IMR-90 (cell line): ENCODE measurements at regions not wholly inside any gene's neighbourhood (a gene's known extent, or its start where the extent isn't known, plus 50 kb on each side); places are given as distances from the start of the nearest gene placed in this dataset.

ENCODE experiments used
- ATAC-seq: fragments of 200-7000 bp; cut with Tn5 transposase; 2 replicates; pipeline ENCODE4 v1.9.1; 2020; ENCODE audit warnings: low read depth, mild to moderate bottlenecking, moderate library complexity
- BruUV-seq: library from RNA; stranded (reverse); fragments of 400-500 nt; replicated peaks from 2 replicates; lab custom pipeline; 2021; lab: Mats Ljungman, UMichigan
- CTCF ChIA-PET: fragments of 300-600 bp; formaldehyde crosslinking; extraction: SDS; loops from one replicate; lab custom pipeline; 2021; ENCODE audit warnings: antibody characterized with exemption; lab: Yijun Ruan, JAX
- POLR2A ChIA-PET: fragments of 300-600 bp; sonication (Branson Sonifier 250); formaldehyde crosslinking; loops from one replicate; lab custom pipeline; 2022; ENCODE audit warnings: antibody characterized with exemption; ENCODE audit not compliant: unreplicated experiment; lab: Charles Lee
- DNase-seq: peaks from one replicate; pipeline ENCODE4 v3.0.0; 2013
- H2AFZ ChIP-seq: replicated peaks from 2 replicates; pipeline ENCODE3; 2013; ENCODE audit warnings: low read length, mild to moderate bottlenecking; ENCODE audit not compliant: poor library complexity
- H2AK5ac ChIP-seq: 2 replicates; pipeline ENCODE4 v1.6.1; 2013; ENCODE audit warnings: low read depth, low read length, inconsistent platforms
- H2AK9ac ChIP-seq: replicated peaks from 2 replicates; pipeline ENCODE3; 2013; ENCODE audit warnings: mild to moderate bottlenecking, low read depth, low read length, moderate library complexity; ENCODE audit not compliant: poor library complexity
- H2BK120ac ChIP-seq: 2 replicates; pipeline ENCODE4 v1.6.1; 2013; ENCODE audit warnings: low read depth, low read length, inconsistent platforms
- H2BK15ac ChIP-seq: 3 replicates; pipeline ENCODE4 v1.6.1; 2013; ENCODE audit warnings: low read depth, low read length, inconsistent platforms
- H2BK20ac ChIP-seq: 2 replicates; pipeline ENCODE4 v1.6.1; 2013; ENCODE audit warnings: low read depth, mild to moderate bottlenecking, inconsistent platforms, low read length, moderate library complexity
- H2BK5ac ChIP-seq: 2 replicates; pipeline ENCODE4 v1.6.1; 2013; ENCODE audit warnings: mild to moderate bottlenecking, low read depth, low read length, inconsistent platforms; ENCODE audit not compliant: poor library complexity, severe bottlenecking
- H3K14ac ChIP-seq: replicated peaks from 2 replicates; pipeline ENCODE4 v1.6.1; 2013; ENCODE audit warnings: low read depth, low read length, inconsistent platforms
- H3K18ac ChIP-seq: 2 replicates; pipeline ENCODE4 v1.6.1; 2013; ENCODE audit warnings: low read depth, low read length, control low read depth
- H3K23ac ChIP-seq: 2 replicates; pipeline ENCODE4 v1.6.1; 2013; ENCODE audit warnings: low read depth, low read length, inconsistent platforms
- H3K27ac ChIP-seq: 2 replicates; pipeline ENCODE4 v1.5.1; 2013; ENCODE audit warnings: mild to moderate bottlenecking, control low read depth, low read length; ENCODE audit not compliant: insufficient read depth
- H3K27me3 ChIP-seq: 2 replicates; pipeline ENCODE4 v1.6.1; 2013; ENCODE audit warnings: low read length; ENCODE audit not compliant: control insufficient read depth, insufficient read depth
- H3K36me3 ChIP-seq: 2 replicates; pipeline ENCODE4 v1.6.1; 2013; ENCODE audit warnings: low read length, mixed read lengths; ENCODE audit not compliant: control insufficient read depth, insufficient read depth
- H3K4ac ChIP-seq: 2 replicates; pipeline ENCODE4 v1.6.1; 2013; ENCODE audit warnings: low read depth, low read length, inconsistent platforms
- H3K4me1 ChIP-seq: 2 replicates; pipeline ENCODE4 v1.6.1; 2013; ENCODE audit warnings: low read length, mixed read lengths; ENCODE audit not compliant: control insufficient read depth, insufficient read depth
- H3K4me2 ChIP-seq: 2 replicates; pipeline ENCODE4 v1.6.1; 2013; ENCODE audit warnings: low read depth, mild to moderate bottlenecking, control low read depth, low read length, moderate library complexity
- H3K4me3 ChIP-seq: 2 replicates; pipeline ENCODE4 v1.5.1; 2013; ENCODE audit warnings: low read depth, mild to moderate bottlenecking, control low read depth, low read length, moderate library complexity; ENCODE audit not compliant: insufficient read depth
- H3K56ac ChIP-seq: 2 replicates; pipeline ENCODE4 v1.6.1; 2013; ENCODE audit warnings: low read length, inconsistent platforms; ENCODE audit not compliant: insufficient read depth; ENCODE audit errors: extremely low read depth
- H3K79me1 ChIP-seq, 2 experiments: 2 replicates each; pipeline ENCODE4 v1.6.1; 2013; ENCODE audit warnings: low read length in 2 of 2, inconsistent platforms in 1 of 2, low read depth in 1 of 2
- H3K9ac ChIP-seq: 2 replicates; pipeline ENCODE4 v1.6.1; 2013; ENCODE audit warnings: low read depth, low read length, control low read depth
- H3K9me1 ChIP-seq: 2 replicates; pipeline ENCODE4 v1.6.1; 2013; ENCODE audit warnings: low read length, inconsistent platforms; ENCODE audit not compliant: insufficient read depth
- H3K9me3 ChIP-seq: 2 replicates; pipeline ENCODE4 v1.6.1; 2013; ENCODE audit warnings: low read length; ENCODE audit not compliant: control insufficient read depth, insufficient read depth
- H4K20me1 ChIP-seq: 2 replicates; pipeline ENCODE4 v1.6.1; 2013; ENCODE audit warnings: low read length, inconsistent platforms; ENCODE audit not compliant: insufficient read depth
- H4K5ac ChIP-seq: 2 replicates; pipeline ENCODE4 v1.6.1; 2013; ENCODE audit warnings: mild to moderate bottlenecking, low read depth, low read length, control low read depth
- H4K8ac ChIP-seq, 2 experiments: 2 replicates each; pipeline ENCODE4 v1.6.1; 2013; ENCODE audit warnings: low read depth in 2 of 2, low read length in 2 of 2, control low read depth in 1 of 2, inconsistent platforms in 1 of 2
- H4K91ac ChIP-seq: 2 replicates; pipeline ENCODE4 v1.6.1; 2013; ENCODE audit warnings: low read depth, low read length, inconsistent platforms; ENCODE audit not compliant: insufficient read depth
- CHD1 ChIP-seq: IDR thresholded peaks from 2 replicates; pipeline ENCODE4 v1.6.1; 2012; ENCODE audit warnings: low read depth, low read length, improper control_type of control experiment
- MXI1 ChIP-seq: IDR thresholded peaks from 2 replicates; pipeline ENCODE4 v1.6.1; 2012; ENCODE audit warnings: low read depth, mild to moderate bottlenecking, low read length, moderate library complexity, borderline replicate concordance
- NFE2L2 ChIP-seq: fragments of 150-350 bp; IDR thresholded peaks from 2 replicates; pipeline ENCODE4 v1.6.1; 2016; ENCODE audit warnings: low read depth, mild to moderate bottlenecking, low read length
- RAD21 ChIP-seq: IDR thresholded peaks from 2 replicates; pipeline ENCODE4 v1.6.1; 2012; ENCODE audit warnings: low read length, improper control_type of control experiment
- RCOR1 ChIP-seq: IDR thresholded peaks from 2 replicates; pipeline ENCODE4 v1.6.1; 2012; ENCODE audit warnings: mild to moderate bottlenecking, low read length, improper control_type of control experiment; ENCODE audit not compliant: insufficient replicate concordance
- WGBS, 2 experiments: methylation state at CpG; one replicate each; pipeline versions ENCODE4 v1.1.5 to v1.1.7; 2013; ENCODE audit warnings: missing lambda C conversion rate in 2 of 2; ENCODE audit not compliant: insufficient read length in 1 of 2; ENCODE audit errors: extremely low coverage in 2 of 2; 5-methylcytosine and 5-hydroxymethylcytosine counted together
- dilution Hi-C: fragments of 300-500 bp; cut with HindIII; formaldehyde crosslinking; loops from one replicate; pipeline ENCODE4 v1.14.3; 2018; ENCODE audit warnings: low sequenced_read_pairs; ENCODE audit not compliant: unreplicated experiment
- in situ Hi-C: fragments of 300-500 bp; cut with MboI; formaldehyde crosslinking; loops from 3 replicates; pipeline ENCODE4 v1.14.3; 2019; ENCODE audit warnings: low sequenced_read_pairs, inconsistent platforms, mixed read lengths
- intact Hi-C: fragments of 100-400 bp; cut with micrococcal nuclease; formaldehyde crosslinking; loops from 2 replicates; pipeline ENCODE4 v1.10.0; 2022
- TF ChIP-seq, protein P1 (sequence below): fragments of 150-350 bp; IDR thresholded peaks from 2 replicates; pipeline ENCODE4 v1.6.1; 2016; ENCODE audit warnings: low read depth, mild to moderate bottlenecking, low read length, moderate library complexity, borderline replicate concordance

DNA sequence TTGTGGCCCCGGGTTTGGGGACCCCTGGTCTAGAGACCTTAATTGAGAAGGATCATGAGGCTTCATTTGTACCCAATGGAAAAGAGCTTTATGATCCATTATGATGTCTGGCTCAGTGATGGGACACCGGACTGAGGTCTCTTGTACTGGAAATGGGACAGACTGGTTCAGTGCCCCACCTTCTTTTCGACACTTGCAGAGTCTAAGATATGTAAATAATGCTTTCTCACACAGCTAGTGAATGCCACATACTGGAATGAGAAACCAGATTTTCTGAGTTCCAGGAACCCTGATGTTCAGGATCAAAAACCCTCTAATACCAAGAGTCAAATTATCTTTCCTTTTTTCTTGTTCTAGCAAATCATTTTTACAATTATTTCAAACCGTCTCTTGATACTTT, 116.3 kb upstream of the ARPP21 start:
- H2AFZ ChIP-seq: no peak overlapping the region
- H3K56ac ChIP-seq: no peak overlapping the region
- H3K4ac ChIP-seq: no peak overlapping the region
- no peak overlapping the region for H4K8ac ChIP-seq
- no peak overlapping the region for H4K91ac ChIP-seq
- CTCF ChIA-PET: no interaction called here
- TF ChIP-seq, protein P1, sequence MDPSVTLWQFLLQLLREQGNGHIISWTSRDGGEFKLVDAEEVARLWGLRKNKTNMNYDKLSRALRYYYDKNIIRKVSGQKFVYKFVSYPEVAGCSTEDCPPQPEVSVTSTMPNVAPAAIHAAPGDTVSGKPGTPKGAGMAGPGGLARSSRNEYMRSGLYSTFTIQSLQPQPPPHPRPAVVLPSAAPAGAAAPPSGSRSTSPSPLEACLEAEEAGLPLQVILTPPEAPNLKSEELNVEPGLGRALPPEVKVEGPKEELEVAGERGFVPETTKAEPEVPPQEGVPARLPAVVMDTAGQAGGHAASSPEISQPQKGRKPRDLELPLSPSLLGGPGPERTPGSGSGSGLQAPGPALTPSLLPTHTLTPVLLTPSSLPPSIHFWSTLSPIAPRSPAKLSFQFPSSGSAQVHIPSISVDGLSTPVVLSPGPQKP: no peak
- no peak for TF ChIP-seq RCOR1
- TF ChIP-seq NFE2L2: no peak
- TF ChIP-seq MXI1: no peak
- no peak for TF ChIP-seq CHD1
- no peak for TF ChIP-seq RAD21
- H4K5ac ChIP-seq: no peak overlapping the region
- no peak overlapping the region for H3K18ac ChIP-seq
- WGBS, 2 experiments: 43 to 100% methylated on average over 1 of the region's 4 CpGs
- no peaks in the 10 kb centered on the region for H3K79me1 ChIP-seq
- no peak overlapping the region for H2BK120ac ChIP-seq
- H2AK5ac ChIP-seq: no peak overlapping the region
- no peak for DNase-seq
- no peaks in the 10 kb centered on the region for H3K36me3 ChIP-seq
- no peak overlapping the region for H2BK15ac ChIP-seq
- dilution Hi-C loops: no loop called here
- BruUV-seq: no TSS peak
- no peak overlapping the region for H2BK20ac ChIP-seq
- H3K23ac ChIP-seq: no peak overlapping the region
- no peak overlapping the region for H2AK9ac ChIP-seq
- H3K4me1 ChIP-seq: no peaks in the 10 kb centered on the region
- POLR2A ChIA-PET: no interaction called here
- H3K9me3 ChIP-seq: 0 out of 2 replicates have a peak, but pooled peaks cover 2% of the 10 kb centered on the region
- no peak overlapping the region for H3K14ac ChIP-seq
- no peak overlapping the region for H3K27ac ChIP-seq
- H3K9ac ChIP-seq: no peak overlapping the region
- in situ Hi-C loops: no loop called here
- H3K9me1 ChIP-seq: no peaks in the 10 kb centered on the region
- intact Hi-C loops: no loop called here
- H3K4me3 ChIP-seq: no peak overlapping the region
- H3K4me2 ChIP-seq: no peak overlapping the region
- H2BK5ac ChIP-seq: no peak overlapping the region
- H4K20me1 ChIP-seq: no peaks in the 10 kb centered on the region
- H3K27me3 ChIP-seq: no peaks in the 10 kb centered on the region
- no peak for ATAC-seq
